ENCODE measurements at regions not wholly inside any gene's neighbourhood (a gene's known extent, or its start where the extent isn't known, plus 50 kb on each side); places are given as distances from the start of the nearest gene placed in this dataset.

DNA sequence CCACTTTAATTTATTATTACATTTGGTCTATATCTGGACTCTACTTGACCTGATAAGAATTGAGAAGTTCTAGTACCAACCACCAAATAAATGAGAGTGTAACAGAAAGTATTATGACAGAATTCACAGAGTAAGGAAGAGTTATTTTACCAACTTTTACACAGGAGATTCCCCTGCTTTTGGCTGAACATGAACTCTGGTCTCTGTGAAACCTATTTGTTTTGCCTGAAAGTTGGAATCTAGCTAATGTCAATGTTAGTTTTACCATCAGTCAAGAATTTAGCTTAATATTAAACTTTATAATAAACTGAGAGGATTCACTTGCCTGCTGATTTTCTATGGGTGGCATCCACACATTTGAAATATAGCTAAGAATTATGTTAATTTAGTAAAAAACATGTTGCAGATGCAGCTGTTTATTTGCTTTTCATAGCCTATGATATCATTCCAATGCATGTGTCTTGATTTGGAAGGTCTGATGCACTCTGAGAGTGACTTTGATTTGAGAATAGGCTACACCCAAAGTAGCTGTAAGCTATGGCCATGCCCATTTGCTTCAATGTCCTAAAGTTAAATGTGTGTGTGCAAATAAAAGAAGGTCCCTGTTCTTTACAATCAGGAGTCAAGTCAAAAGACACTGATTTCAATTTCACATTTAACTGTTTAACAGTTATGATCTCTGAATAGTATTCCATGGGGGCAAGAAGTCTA is 150.9 kb upstream of the RASGEF1B start:
- no peaks in the 10 kb centered on the region for H3K9me3 Mint-ChIP-seq
- H3K27ac Mint-ChIP-seq: no peak overlapping the region
- H3K4me3 Mint-ChIP-seq: no peak overlapping the region

DNA sequence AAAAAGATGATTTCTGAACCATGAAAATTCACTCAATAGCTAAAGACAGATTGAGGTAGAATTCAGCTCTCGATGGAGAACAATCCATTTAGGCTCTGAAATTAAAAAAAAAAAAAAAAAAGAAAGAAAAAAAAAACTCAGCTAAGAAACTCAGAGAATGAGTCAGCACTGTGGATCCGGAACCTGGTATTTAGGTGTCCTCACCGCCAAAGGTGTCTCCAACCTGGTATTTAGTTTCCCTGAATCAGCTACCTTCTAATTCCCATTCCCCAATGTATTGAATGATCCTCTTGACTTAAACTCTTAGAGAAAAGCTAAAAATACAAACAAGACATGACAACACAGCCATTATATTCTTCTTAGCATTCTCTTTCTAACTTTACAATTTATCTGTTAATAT is 150.3 kb upstream of the RASGEF1B start:
- no peak for DNase-seq
- no peaks in the 10 kb centered on the region for H3K27me3 Mint-ChIP-seq (ENCODE audit: low read depth, poor library complexity)
- H3K9me3 Mint-ChIP-seq: no peaks in the 10 kb centered on the region
- no peak overlapping the region for H3K27ac Mint-ChIP-seq
- no peaks in the 10 kb centered on the region for H3K36me3 Mint-ChIP-seq (ENCODE audit: low read depth)
- peaks cover 22% of the 10 kb centered on the region for H3K4me1 Mint-ChIP-seq
- no peak overlapping the region for H3K4me3 Mint-ChIP-seq
- TF ChIP-seq, protein P1, sequence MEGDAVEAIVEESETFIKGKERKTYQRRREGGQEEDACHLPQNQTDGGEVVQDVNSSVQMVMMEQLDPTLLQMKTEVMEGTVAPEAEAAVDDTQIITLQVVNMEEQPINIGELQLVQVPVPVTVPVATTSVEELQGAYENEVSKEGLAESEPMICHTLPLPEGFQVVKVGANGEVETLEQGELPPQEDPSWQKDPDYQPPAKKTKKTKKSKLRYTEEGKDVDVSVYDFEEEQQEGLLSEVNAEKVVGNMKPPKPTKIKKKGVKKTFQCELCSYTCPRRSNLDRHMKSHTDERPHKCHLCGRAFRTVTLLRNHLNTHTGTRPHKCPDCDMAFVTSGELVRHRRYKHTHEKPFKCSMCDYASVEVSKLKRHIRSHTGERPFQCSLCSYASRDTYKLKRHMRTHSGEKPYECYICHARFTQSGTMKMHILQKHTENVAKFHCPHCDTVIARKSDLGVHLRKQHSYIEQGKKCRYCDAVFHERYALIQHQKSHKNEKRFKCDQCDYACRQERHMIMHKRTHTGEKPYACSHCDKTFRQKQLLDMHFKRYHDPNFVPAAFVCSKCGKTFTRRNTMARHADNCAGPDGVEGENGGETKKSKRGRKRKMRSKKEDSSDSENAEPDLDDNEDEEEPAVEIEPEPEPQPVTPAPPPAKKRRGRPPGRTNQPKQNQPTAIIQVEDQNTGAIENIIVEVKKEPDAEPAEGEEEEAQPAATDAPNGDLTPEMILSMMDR (IDR thresholded peaks at IDR 0.05): no peak

More for the DNA sequence above, 150.9 kb upstream of the RASGEF1B start:
- TF ChIP-seq, protein P1 (IDR thresholded peaks at IDR 0.05): no peak
- no peak for DNase-seq
- Mint-ChIP-seq H3K4me1 (peaks cover 28% of the 10 kb centered on the region), H3K36me3 (ENCODE audit: low read depth) (no peaks in the 10 kb centered on the region), H3K27me3 (ENCODE audit: low read depth, poor library complexity) (no peaks in the 10 kb centered on the region)

DNA sequence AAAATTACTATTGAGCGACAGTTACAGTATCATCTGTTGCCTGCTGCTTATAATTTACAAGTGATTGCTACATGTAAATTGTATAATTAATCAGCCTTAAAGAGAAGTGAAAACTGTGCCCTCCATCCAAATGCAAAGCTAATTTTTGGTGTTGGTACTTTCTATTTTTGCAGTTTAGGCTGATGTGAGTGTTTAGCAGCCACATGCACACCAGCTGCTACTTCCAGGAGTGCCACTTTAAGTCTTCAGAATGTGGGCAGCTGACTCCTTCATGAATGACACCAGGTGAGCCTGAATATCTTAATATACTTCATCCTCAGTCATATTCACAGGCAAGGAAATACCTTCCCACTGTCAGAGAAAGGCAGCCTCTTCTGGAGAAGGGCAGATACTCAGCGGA is 149.8 kb upstream of the RASGEF1B start:
- no peaks in the 10 kb centered on the region for H3K27me3 Mint-ChIP-seq (ENCODE audit: low read depth, poor library complexity)
- TF ChIP-seq, protein P1 (IDR thresholded peaks at IDR 0.05): no peak
- no peak overlapping the region for H3K27ac Mint-ChIP-seq
- H3K4me1 Mint-ChIP-seq: peaks cover 22% of the 10 kb centered on the region
- no peak overlapping the region for H3K4me3 Mint-ChIP-seq
- DNase-seq: no peak
- no peaks in the 10 kb centered on the region for H3K36me3 Mint-ChIP-seq (ENCODE audit: low read depth)
- H3K9me3 Mint-ChIP-seq: no peaks in the 10 kb centered on the region

DNA sequence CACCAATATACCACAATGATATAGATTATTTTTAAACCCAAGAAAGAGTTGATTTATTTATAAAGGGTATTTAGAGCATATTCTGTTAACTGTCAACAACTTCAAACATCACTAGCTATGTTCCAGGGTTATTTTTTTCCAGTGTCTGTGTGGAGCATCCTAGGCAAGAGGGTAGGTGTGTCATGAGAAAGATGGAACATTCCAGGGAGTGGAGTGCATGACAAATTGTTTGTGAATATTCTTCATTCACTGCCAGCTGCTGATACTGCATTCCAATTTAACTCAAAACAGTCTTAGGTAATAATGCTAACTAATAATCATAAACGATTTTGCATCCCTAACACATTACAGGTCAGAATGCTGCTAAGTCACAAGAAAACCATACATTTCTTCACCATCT is 148.7 kb upstream of the RASGEF1B start:
- H3K4me3 Mint-ChIP-seq: no peak overlapping the region

DNA sequence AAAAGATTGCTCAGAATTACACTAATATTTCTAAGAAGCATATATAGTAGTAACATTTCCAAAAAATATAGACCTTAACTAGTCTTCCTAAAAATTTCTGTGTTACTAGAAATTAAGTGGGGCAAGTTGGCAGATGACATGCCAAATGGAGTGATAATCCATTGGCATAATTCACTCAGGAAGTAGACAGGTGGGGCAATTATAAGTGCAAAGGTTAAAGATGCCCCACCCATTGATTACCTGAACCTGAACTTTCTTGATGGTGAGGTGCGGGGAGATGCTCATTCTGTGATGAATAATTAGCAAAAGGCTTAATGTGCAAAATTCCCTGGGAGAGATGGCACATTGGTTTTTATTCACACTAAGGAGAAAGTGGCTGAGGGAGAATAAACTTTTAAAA is 145.8 kb upstream of the RASGEF1B start:
- TF ChIP-seq, protein P1 (IDR thresholded peaks at IDR 0.05): no peak
- Mint-ChIP-seq H3K27ac (no peak overlapping the region), H3K36me3 (ENCODE audit: low read depth) (no peaks in the 10 kb centered on the region), H3K27me3 (ENCODE audit: low read depth, poor library complexity) (no peaks in the 10 kb centered on the region), H3K4me3 (no peak overlapping the region), H3K9me3 (no peaks in the 10 kb centered on the region), H3K4me1 (no peaks in the 10 kb centered on the region)
- DNase-seq: no peak

More for the DNA sequence above, 148.7 kb upstream of the RASGEF1B start:
- Mint-ChIP-seq H3K27ac (no peak overlapping the region), H3K9me3 (no peaks in the 10 kb centered on the region), H3K27me3 (ENCODE audit: low read depth, poor library complexity) (no peaks in the 10 kb centered on the region), H3K36me3 (ENCODE audit: low read depth) (no peaks in the 10 kb centered on the region), H3K4me1 (peaks cover 12% of the 10 kb centered on the region)
- DNase-seq: no peak
- TF ChIP-seq, protein P1 (IDR thresholded peaks at IDR 0.05): no peak

DNA sequence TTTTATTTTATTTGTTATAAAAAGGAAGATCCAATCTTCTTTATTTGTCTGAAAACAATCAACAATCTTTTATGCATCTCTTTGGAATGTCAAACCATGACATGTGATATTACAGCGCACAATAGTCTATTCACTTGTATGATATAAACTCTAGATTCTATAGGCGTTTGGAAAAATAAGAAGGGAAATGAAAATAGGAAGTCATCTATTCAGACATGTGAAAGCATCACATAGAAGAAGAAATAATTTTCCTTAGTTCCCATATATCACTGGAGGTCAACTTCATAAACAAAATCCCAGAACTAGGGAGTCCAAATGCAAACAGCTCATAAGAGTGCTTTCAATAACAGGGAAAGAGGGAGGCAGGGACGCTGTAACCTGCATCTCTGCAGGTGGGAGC is 139.5 kb upstream of the RASGEF1B start:
- Mint-ChIP-seq H3K27ac (no peak overlapping the region), H3K27me3 (ENCODE audit: low read depth, poor library complexity) (no peaks in the 10 kb centered on the region), H3K4me1 (peaks cover 14% of the 10 kb centered on the region), H3K9me3 (no peaks in the 10 kb centered on the region), H3K36me3 (ENCODE audit: low read depth) (no peaks in the 10 kb centered on the region), H3K4me3 (no peak overlapping the region)
- TF ChIP-seq, protein P1 (IDR thresholded peaks at IDR 0.05): no peak
- DNase-seq: no peak

All from nephron progenitor cell (in vitro differentiated cells).